ENCODE measurements at regions not wholly inside any gene's neighbourhood (a gene's known extent, or its start where the extent isn't known, plus 50 kb on each side); places are given as distances from the start of the nearest gene placed in this dataset.

DNA sequence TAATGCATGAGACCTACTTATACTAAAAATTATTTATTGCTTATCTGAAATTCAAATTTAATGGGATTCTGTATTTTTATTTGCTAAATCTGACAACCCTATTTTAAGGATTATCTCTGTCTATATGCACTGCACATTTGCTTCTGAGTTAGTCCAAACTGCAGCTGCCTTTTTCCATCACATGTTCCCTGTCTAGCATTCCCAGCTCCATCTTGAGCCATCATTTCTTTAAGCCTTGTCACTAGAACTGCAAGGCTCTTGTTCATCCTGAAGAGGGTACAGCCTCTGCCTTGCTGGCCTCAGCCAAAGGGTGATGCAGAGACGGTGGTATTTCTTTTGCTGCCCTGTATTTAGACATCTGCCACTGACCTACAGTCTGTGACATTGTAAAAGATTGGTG is 125.8 kb upstream of the STT3B start:
- H3K36me3 ChIP-seq: no peaks in the 10 kb centered on the region
- no peaks in the 10 kb centered on the region for H3K27me3 ChIP-seq
- no peaks in the 10 kb centered on the region for H3K4me1 ChIP-seq
- no peak overlapping the region for H3K27ac ChIP-seq
- H3K4me3 ChIP-seq: no peak overlapping the region
- no peaks in the 10 kb centered on the region for H3K9me3 ChIP-seq
- intact Hi-C loops (cut with DNase I; ENCODE audit: low total_unique reads): no loop called here
- DNase-seq (ENCODE audit: low spot score in 2 of 2): no peak
- no peak for TF ChIP-seq POLR2A (IDR thresholded peaks at IDR 0.05)
- TF ChIP-seq, protein P1, sequence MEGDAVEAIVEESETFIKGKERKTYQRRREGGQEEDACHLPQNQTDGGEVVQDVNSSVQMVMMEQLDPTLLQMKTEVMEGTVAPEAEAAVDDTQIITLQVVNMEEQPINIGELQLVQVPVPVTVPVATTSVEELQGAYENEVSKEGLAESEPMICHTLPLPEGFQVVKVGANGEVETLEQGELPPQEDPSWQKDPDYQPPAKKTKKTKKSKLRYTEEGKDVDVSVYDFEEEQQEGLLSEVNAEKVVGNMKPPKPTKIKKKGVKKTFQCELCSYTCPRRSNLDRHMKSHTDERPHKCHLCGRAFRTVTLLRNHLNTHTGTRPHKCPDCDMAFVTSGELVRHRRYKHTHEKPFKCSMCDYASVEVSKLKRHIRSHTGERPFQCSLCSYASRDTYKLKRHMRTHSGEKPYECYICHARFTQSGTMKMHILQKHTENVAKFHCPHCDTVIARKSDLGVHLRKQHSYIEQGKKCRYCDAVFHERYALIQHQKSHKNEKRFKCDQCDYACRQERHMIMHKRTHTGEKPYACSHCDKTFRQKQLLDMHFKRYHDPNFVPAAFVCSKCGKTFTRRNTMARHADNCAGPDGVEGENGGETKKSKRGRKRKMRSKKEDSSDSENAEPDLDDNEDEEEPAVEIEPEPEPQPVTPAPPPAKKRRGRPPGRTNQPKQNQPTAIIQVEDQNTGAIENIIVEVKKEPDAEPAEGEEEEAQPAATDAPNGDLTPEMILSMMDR (IDR thresholded peaks at IDR 0.05): no peak
- no peak for TF ChIP-seq POLR2AphosphoS5 (IDR thresholded peaks at IDR 0.05)

DNA sequence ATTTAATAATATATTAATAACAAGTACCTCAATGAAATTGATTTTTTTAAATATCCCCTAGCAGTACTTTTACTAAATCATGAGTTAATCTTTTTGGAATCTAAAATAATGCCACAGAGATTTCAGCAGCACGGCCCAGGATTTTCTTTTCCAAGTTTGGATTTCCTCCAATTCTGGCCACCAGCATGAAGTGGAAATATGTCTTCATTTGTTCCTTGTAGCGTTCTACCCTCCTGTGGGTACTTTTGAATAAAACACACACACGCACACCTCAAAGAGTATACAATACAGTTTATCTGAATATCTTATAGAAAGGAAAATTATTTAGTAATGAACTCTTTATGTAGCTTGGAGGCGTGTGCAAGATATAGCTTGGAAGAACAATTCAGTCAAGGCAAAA is 125.1 kb upstream of the STT3B start:
- no peaks in the 10 kb centered on the region for H3K4me1 ChIP-seq
- no peak overlapping the region for H3K27ac ChIP-seq
- no peaks in the 10 kb centered on the region for H3K9me3 ChIP-seq
- H3K27me3 ChIP-seq: no peaks in the 10 kb centered on the region
- H3K36me3 ChIP-seq: no peaks in the 10 kb centered on the region
- intact Hi-C loops (cut with DNase I; ENCODE audit: low total_unique reads): no loop called here
- no peak for TF ChIP-seq POLR2A (IDR thresholded peaks at IDR 0.05)
- TF ChIP-seq POLR2AphosphoS5 (IDR thresholded peaks at IDR 0.05): no peak
- TF ChIP-seq, protein P1 (IDR thresholded peaks at IDR 0.05): no peak
- no peak for DNase-seq (ENCODE audit: low spot score in 2 of 2)
- no peak overlapping the region for H3K4me3 ChIP-seq

DNA sequence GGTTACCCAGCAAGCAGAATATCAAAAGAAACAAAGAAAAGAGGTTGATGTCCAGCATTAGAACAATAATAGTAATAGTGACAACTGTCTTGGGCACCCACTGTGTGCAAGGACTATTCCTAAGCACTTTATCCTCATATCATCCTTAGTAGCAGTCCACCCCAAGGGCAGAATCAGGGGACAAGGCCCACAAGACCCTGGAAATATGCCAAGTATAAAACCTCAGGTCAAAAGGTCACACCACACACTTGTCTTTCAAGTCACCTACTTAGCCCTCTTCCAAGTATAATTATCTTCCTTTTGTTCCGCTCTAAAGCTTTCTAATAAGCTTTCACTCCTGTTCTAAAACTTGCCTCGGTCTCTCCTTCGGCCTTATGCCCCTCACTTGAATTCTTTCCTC is 124.0 kb upstream of the STT3B start:
- H3K36me3 ChIP-seq: no peaks in the 10 kb centered on the region
- no peaks in the 10 kb centered on the region for H3K9me3 ChIP-seq
- H3K27ac ChIP-seq: no peak overlapping the region
- no peaks in the 10 kb centered on the region for H3K27me3 ChIP-seq
- no peak for TF ChIP-seq POLR2AphosphoS5 (IDR thresholded peaks at IDR 0.05)
- TF ChIP-seq, protein P1 (IDR thresholded peaks at IDR 0.05): no peak
- no peak for TF ChIP-seq POLR2A (IDR thresholded peaks at IDR 0.05)
- no peak for DNase-seq (ENCODE audit: low spot score in 2 of 2)
- no peak overlapping the region for H3K4me3 ChIP-seq
- H3K4me1 ChIP-seq: no peaks in the 10 kb centered on the region
- intact Hi-C loops (cut with DNase I; ENCODE audit: low total_unique reads): no loop called here

DNA sequence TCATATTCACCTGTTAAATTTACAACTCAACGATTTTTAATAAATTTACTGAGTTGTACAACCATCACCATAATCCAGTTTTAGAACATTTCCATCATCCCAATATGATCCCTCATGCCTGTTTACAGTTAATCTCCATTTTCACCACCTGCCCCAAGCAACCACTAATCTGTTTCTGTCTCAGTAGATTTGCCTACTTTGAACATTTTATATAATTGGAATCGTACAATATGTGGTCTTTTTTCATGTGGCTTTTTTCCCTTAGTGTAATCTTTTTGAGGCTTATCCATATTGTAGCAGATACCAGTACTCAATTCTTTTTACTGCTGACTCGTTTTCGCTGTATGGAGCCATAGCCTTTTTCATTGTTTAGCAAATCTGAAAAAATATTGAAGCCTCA is 123.3 kb upstream of the STT3B start:
- H3K4me1 ChIP-seq: no peaks in the 10 kb centered on the region
- intact Hi-C loops (cut with DNase I; ENCODE audit: low total_unique reads): no loop called here
- H3K27me3 ChIP-seq: no peaks in the 10 kb centered on the region
- no peak overlapping the region for H3K27ac ChIP-seq
- TF ChIP-seq, protein P1 (IDR thresholded peaks at IDR 0.05): no peak
- TF ChIP-seq POLR2AphosphoS5 (IDR thresholded peaks at IDR 0.05) (no peak), POLR2A (IDR thresholded peaks at IDR 0.05) (no peak)
- no peaks in the 10 kb centered on the region for H3K9me3 ChIP-seq
- DNase-seq (ENCODE audit: low spot score in 2 of 2): no peak
- H3K36me3 ChIP-seq: no peaks in the 10 kb centered on the region
- H3K4me3 ChIP-seq: no peak overlapping the region

DNA sequence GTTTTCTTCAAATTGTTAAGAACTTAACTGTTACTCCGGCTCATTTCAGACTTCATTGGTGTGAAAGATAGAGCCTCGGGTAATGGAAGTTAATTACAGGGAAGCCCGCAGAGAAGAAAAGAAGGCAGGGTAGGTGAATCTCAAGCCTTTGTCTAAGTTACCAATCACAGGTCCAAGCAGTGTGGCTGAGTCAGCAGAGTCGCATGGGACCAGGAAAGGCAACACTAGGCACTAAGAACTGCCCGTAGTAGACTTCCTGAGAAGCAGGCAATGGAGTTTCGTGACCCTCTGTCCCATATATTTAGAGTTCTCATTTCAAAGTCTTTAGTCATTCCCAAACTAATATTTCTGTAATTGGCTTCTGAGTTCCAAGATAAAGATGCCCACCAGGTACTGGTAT is 122.9 kb upstream of the STT3B start:
- no peaks in the 10 kb centered on the region for H3K27me3 ChIP-seq
- H3K36me3 ChIP-seq: no peaks in the 10 kb centered on the region
- intact Hi-C loops (cut with DNase I; ENCODE audit: low total_unique reads): no loop called here
- no peaks in the 10 kb centered on the region for H3K9me3 ChIP-seq
- no peaks in the 10 kb centered on the region for H3K4me1 ChIP-seq
- no peak for DNase-seq (ENCODE audit: low spot score in 2 of 2)
- H3K4me3 ChIP-seq: no peak overlapping the region
- H3K27ac ChIP-seq: no peak overlapping the region
- TF ChIP-seq POLR2AphosphoS5 (IDR thresholded peaks at IDR 0.05) (no peak), POLR2A (IDR thresholded peaks at IDR 0.05) (no peak)
- TF ChIP-seq, protein P1 (IDR thresholded peaks at IDR 0.05): no peak

Data from breast epithelium (tissue), 4 donors.